GM12892 (cell line): ENCODE measurements at regions not wholly inside any gene's neighbourhood (a gene's known extent, or its start where the extent isn't known, plus 50 kb on each side); places are given as distances from the start of the nearest gene placed in this dataset.
"Not testable (repeated sequence)": the region's sequence is repeated elsewhere in the genome, so short reads cannot be mapped to it uniquely, and the experiment has no call there.

Experiments used
- POLR2A ChIP-seq: IDR thresholded peaks from 2 replicates; pipeline ENCODE4 v1.6.1; 2011; ENCODE audit warnings: low read depth, low read length, control low read depth
- POLR2AphosphoS5 ChIP-seq: IDR thresholded peaks from 2 replicates; pipeline ENCODE4 v1.6.1; 2011; ENCODE audit warnings: low read depth, low read length, control low read depth
- TAF1 ChIP-seq: IDR thresholded peaks from 2 replicates; pipeline ENCODE4 v1.6.1; 2011; ENCODE audit warnings: low read depth, mild to moderate bottlenecking, control low read depth, low read length, borderline replicate concordance

- not testable (repeated sequence) for TF ChIP-seq TAF1, POLR2A, POLR2AphosphoS5
Measured at GRCh38 chr9:85861882-85862281, 79.1 kb upstream of the NAA35 start.
